ENCODE measurements at regions not wholly inside any gene's neighbourhood (a gene's known extent, or its start where the extent isn't known, plus 50 kb on each side); places are given as distances from the start of the nearest gene placed in this dataset.

DNA sequence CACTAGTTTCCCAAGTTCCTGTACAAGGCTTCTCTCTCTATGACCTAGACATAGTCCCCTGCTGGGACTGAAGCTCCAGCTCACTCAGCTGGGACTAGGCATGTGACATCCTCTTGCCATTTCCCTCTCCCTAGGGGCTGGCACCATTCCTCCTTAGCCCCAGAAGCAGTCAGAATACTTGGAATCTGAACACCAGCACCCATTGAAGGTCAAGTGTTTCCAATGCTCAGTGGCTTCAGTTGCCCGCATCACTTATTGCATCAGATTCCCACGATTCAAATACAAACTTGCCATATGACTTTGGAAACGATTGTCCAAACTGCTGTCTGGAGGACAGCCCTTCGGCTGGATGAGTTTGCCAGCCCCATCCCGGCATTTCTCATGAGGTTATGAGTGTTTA lies 65.5 kb upstream of the HOPX start:
- no TSS peak for BruUV-seq (replicated peaks)
- no peaks in the 10 kb centered on the region for H3K36me3 ChIP-seq (ENCODE audit: low read depth)
- H3K9me3 ChIP-seq (ENCODE audit: insufficient read depth, low read depth): no peaks in the 10 kb centered on the region
- CTCF ChIA-PET: no interaction called here
- H3K4me2 ChIP-seq: no peak overlapping the region
- H3K27ac ChIP-seq: no peak overlapping the region
- no peak for DNase-seq
- H3K79me2 ChIP-seq (ENCODE audit: low read depth): no peaks in the 10 kb centered on the region
- no peaks in the 10 kb centered on the region for H4K20me1 ChIP-seq (ENCODE audit: insufficient read depth)
- H3K9me2 ChIP-seq (ENCODE audit: insufficient read depth): no peaks in the 10 kb centered on the region
- peaks cover 22% of the 10 kb centered on the region; the same call in 1 of the 2 replicates for H3F3A ChIP-seq (ENCODE audit: insufficient read depth, low read depth)
- H2AFZ ChIP-seq: no peak overlapping the region
- H3K4me3 ChIP-seq: no peak overlapping the region
- POLR2A ChIA-PET (ENCODE audit: unreplicated experiment): no interaction called here
- H3K27me3 ChIP-seq (ENCODE audit: insufficient read depth, low read depth): no peaks in the 10 kb centered on the region
- no peak for TF ChIP-seq EZH2 (IDR thresholded peaks at IDR 0.05; ENCODE audit: low read depth)
- TF ChIP-seq CTCF (conservative IDR thresholded peaks at IDR 0.05): no peak
- peaks cover 36% of the 10 kb centered on the region for H3K4me1 ChIP-seq (replicated peaks; ENCODE audit: insufficient read depth)
- intact Hi-C loops (cut with micrococcal nuclease; ENCODE audit: unreplicated experiment): no loop called here

GRCh38 chr4:56745042-56745441 lies 63.9 kb upstream of the HOPX start:
- CTCF ChIA-PET: no interaction called here
- H3K36me3 ChIP-seq (ENCODE audit: low read depth): no peaks in the 10 kb centered on the region
- H3K4me3 ChIP-seq: no peak overlapping the region
- POLR2A ChIA-PET (ENCODE audit: unreplicated experiment): no interaction called here
- peaks cover 22% of the 10 kb centered on the region; the same call in 1 of the 2 replicates for H3F3A ChIP-seq (ENCODE audit: insufficient read depth, low read depth)
- no peaks in the 10 kb centered on the region for H3K9me2 ChIP-seq (ENCODE audit: insufficient read depth)
- intact Hi-C loops (cut with micrococcal nuclease; ENCODE audit: unreplicated experiment): no loop called here
- no peak overlapping the region for H3K27ac ChIP-seq
- no peaks in the 10 kb centered on the region for H4K20me1 ChIP-seq (ENCODE audit: insufficient read depth)
- no peaks in the 10 kb centered on the region for H3K27me3 ChIP-seq (ENCODE audit: insufficient read depth, low read depth)
- H3K79me2 ChIP-seq (ENCODE audit: low read depth): no peaks in the 10 kb centered on the region
- H2AFZ ChIP-seq: no peak overlapping the region
- no peak for DNase-seq
- TF ChIP-seq EZH2 (IDR thresholded peaks at IDR 0.05; ENCODE audit: low read depth): no peak
- TF ChIP-seq CTCF (conservative IDR thresholded peaks at IDR 0.05): no peak
- H3K4me2 ChIP-seq: no peak overlapping the region
- no TSS peak for BruUV-seq (replicated peaks)
- no peaks in the 10 kb centered on the region for H3K9me3 ChIP-seq (ENCODE audit: insufficient read depth, low read depth)
- H3K4me1 ChIP-seq (replicated peaks; ENCODE audit: insufficient read depth): peaks cover 36% of the 10 kb centered on the region

- Histone ChIP-seq H3K4me3 (no peak overlapping the region), H3K27ac (peak overlapping the region; percentile 26; the same call in 1 of the 2 replicates), H3K79me2 (ENCODE audit: low read depth) (no peaks in the 10 kb centered on the region), H3K4me2 (peak overlapping the region; percentile 23), H3K27me3 (ENCODE audit: insufficient read depth, low read depth) (no peaks in the 10 kb centered on the region), H3F3A (ENCODE audit: insufficient read depth, low read depth) (peaks cover 22% of the 10 kb centered on the region; the same call in 1 of the 2 replicates), H2AFZ (no peak overlapping the region), H3K4me1 (replicated peaks; ENCODE audit: insufficient read depth) (peaks cover 36% of the 10 kb centered on the region), H4K20me1 (ENCODE audit: insufficient read depth) (no peaks in the 10 kb centered on the region), H3K9me3 (ENCODE audit: insufficient read depth, low read depth) (no peaks in the 10 kb centered on the region), H3K9me2 (ENCODE audit: insufficient read depth) (no peaks in the 10 kb centered on the region), H3K36me3 (ENCODE audit: low read depth) (no peaks in the 10 kb centered on the region)
- intact Hi-C loops (cut with micrococcal nuclease; ENCODE audit: unreplicated experiment): no loop called here
- ChIA-PET CTCF (no interaction called here), POLR2A (ENCODE audit: unreplicated experiment) (interaction anchor here (0.6 kb wide), 1 partner anchor 14 kb away, joined by 6 read pairs; no protein-coding TSS in a partner anchor)
- DNase-seq: peak in 1 of 2 experiments; percentile 41
- BruUV-seq (replicated peaks): no TSS peak
- no peak for TF ChIP-seq EZH2 (IDR thresholded peaks at IDR 0.05; ENCODE audit: low read depth)
Measured at GRCh38 chr4:56744030-56744429, 62.9 kb upstream of the HOPX start.

DNA sequence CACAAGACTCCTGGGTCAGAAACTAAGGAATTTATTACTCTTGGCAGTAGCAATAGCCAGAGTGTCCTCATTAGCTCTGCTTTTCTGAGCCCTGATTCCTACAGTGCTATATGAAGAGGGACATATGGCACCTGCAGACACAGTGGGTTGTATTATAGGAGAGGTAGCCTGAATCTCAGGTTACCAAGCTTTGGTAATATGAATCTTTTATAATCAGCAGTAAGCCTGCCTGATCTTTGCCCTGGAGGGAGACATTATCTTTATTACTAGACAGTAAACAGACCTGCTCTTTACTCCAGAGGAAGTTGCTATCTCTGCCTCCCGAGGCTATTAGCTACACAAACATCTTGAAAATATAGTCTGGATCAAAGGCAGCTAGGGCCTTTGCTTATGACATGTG lies 62.5 kb upstream of the HOPX start:
- Histone ChIP-seq H2AFZ (no peak overlapping the region), H3K9me2 (ENCODE audit: insufficient read depth) (no peaks in the 10 kb centered on the region), H3K4me3 (no peak overlapping the region), H3K27ac (peak overlapping the region; percentile 26; the same call in 1 of the 2 replicates), H3K9me3 (ENCODE audit: insufficient read depth, low read depth) (no peaks in the 10 kb centered on the region), H3F3A (ENCODE audit: insufficient read depth, low read depth) (peaks cover 22% of the 10 kb centered on the region; the same call in 1 of the 2 replicates), H3K36me3 (ENCODE audit: low read depth) (no peaks in the 10 kb centered on the region), H3K27me3 (ENCODE audit: insufficient read depth, low read depth) (no peaks in the 10 kb centered on the region), H3K4me1 (replicated peaks; ENCODE audit: insufficient read depth) (peaks cover 36% of the 10 kb centered on the region), H3K4me2 (peak overlapping the region; percentile 23), H3K79me2 (ENCODE audit: low read depth) (no peaks in the 10 kb centered on the region), H4K20me1 (ENCODE audit: insufficient read depth) (no peaks in the 10 kb centered on the region)
- CTCF ChIA-PET: no interaction called here
- peak in 1 of 2 experiments; percentile 86 for DNase-seq
- TF ChIP-seq EZH2 (IDR thresholded peaks at IDR 0.05; ENCODE audit: low read depth) (no peak), CTCF (conservative IDR thresholded peaks at IDR 0.05) (no peak)
- BruUV-seq (replicated peaks): no TSS peak
- POLR2A ChIA-PET (ENCODE audit: unreplicated experiment): interaction anchor here (0.6 kb wide), 1 partner anchor 14 kb away, joined by 6 read pairs; no protein-coding TSS in a partner anchor
- intact Hi-C loops (cut with micrococcal nuclease; ENCODE audit: unreplicated experiment): no loop called here

All from PC-9 (cell line).